ENCODE measurements at regions not wholly inside any gene's neighbourhood (a gene's known extent, or its start where the extent isn't known, plus 50 kb on each side); places are given as distances from the start of the nearest gene placed in this dataset.

GRCh38 chr4:100268789-100269188 lies 78.5 kb upstream of the DDIT4L start:
- ChIA-PET CTCF (no interaction called here), POLR2A (no interaction called here)
- H3K9me3 ChIP-seq (ENCODE audit: control insufficient read depth, insufficient read depth, low read depth, low read length), result no peaks in the 10 kb centered on the region
- in situ Hi-C loops (cut with HindIII; ENCODE audit: low pct_unique_long_range_greater_than_20kb, low sequenced_read_pairs), result no loop called here
- TF ChIP-seq SIN3A (IDR thresholded peaks at IDR 0.05; ENCODE audit: borderline replicate concordance, insufficient read depth, low read depth, low read length), result no peak
- no peak for TF ChIP-seq REST (IDR thresholded peaks at IDR 0.05; ENCODE audit: insufficient read depth in 1 of 2, low read depth in 2 of 2, low read length in 1 of 2)
- no peak for TF ChIP-seq POLR2AphosphoS5 (IDR thresholded peaks at IDR 0.05; ENCODE audit: low read depth, low read length)
- TF ChIP-seq CTCF (IDR thresholded peaks at IDR 0.05), result no peak
- no peak for TF ChIP-seq TCF7L2 (IDR thresholded peaks at IDR 0.05; ENCODE audit: low read depth, low read length)
- no peak overlapping the region for H3K4me3 ChIP-seq (ENCODE audit: low read depth in 2 of 2, low read length in 2 of 2)
- no TSS peak for BruUV-seq (replicated peaks)
- no peaks in the 10 kb centered on the region for H3K4me1 ChIP-seq (ENCODE audit: control insufficient read depth, insufficient read depth, low read length)
- no peaks in the 10 kb centered on the region for H3K36me3 ChIP-seq (ENCODE audit: control insufficient read depth, insufficient read depth, low read length)
- ATAC-seq, result no peak
- DNase-seq (ENCODE audit: low read depth, low spot score), result no peak
- no peak overlapping the region for H3K27ac ChIP-seq (ENCODE audit: low read length)
- intact Hi-C loops (cut with micrococcal nuclease; ENCODE audit: unreplicated experiment), result no loop called here
- H3K27me3 ChIP-seq (ENCODE audit: control insufficient read depth, insufficient read depth, low read length), result no peaks in the 10 kb centered on the region

- TF ChIP-seq REST (IDR thresholded peaks at IDR 0.05; ENCODE audit: insufficient read depth in 1 of 2, low read depth in 2 of 2, low read length in 1 of 2) (no peak), CTCF (IDR thresholded peaks at IDR 0.05) (no peak), SIN3A (IDR thresholded peaks at IDR 0.05; ENCODE audit: borderline replicate concordance, insufficient read depth, low read depth, low read length) (no peak), POLR2AphosphoS5 (IDR thresholded peaks at IDR 0.05; ENCODE audit: low read depth, low read length) (no peak), TCF7L2 (IDR thresholded peaks at IDR 0.05; ENCODE audit: low read depth, low read length) (no peak)
- ATAC-seq, result no peak
- intact Hi-C loops (cut with micrococcal nuclease; ENCODE audit: unreplicated experiment) (no loop called here), in situ Hi-C loops (cut with HindIII; ENCODE audit: low pct_unique_long_range_greater_than_20kb, low sequenced_read_pairs) (no loop called here)
- Histone ChIP-seq H3K9me3 (ENCODE audit: control insufficient read depth, insufficient read depth, low read depth, low read length) (no peaks in the 10 kb centered on the region), H3K4me1 (ENCODE audit: control insufficient read depth, insufficient read depth, low read length) (no peaks in the 10 kb centered on the region), H3K27me3 (ENCODE audit: control insufficient read depth, insufficient read depth, low read length) (no peaks in the 10 kb centered on the region), H3K36me3 (ENCODE audit: control insufficient read depth, insufficient read depth, low read length) (no peaks in the 10 kb centered on the region), H3K27ac (ENCODE audit: low read length) (no peak overlapping the region), H3K4me3 (ENCODE audit: low read depth in 2 of 2, low read length in 2 of 2) (no peak overlapping the region)
- BruUV-seq (replicated peaks), result no TSS peak
- ChIA-PET CTCF (no interaction called here), POLR2A (no interaction called here)
- no peak for DNase-seq (ENCODE audit: low read depth, low spot score)
Measured at GRCh38 chr4:100261346-100261745, 71.1 kb upstream of the DDIT4L start.

Measured in Panc1 (cell line).